ENCODE measurements at regions not wholly inside any gene's neighbourhood (a gene's known extent, or its start where the extent isn't known, plus 50 kb on each side); places are given as distances from the start of the nearest gene placed in this dataset.

DNA sequence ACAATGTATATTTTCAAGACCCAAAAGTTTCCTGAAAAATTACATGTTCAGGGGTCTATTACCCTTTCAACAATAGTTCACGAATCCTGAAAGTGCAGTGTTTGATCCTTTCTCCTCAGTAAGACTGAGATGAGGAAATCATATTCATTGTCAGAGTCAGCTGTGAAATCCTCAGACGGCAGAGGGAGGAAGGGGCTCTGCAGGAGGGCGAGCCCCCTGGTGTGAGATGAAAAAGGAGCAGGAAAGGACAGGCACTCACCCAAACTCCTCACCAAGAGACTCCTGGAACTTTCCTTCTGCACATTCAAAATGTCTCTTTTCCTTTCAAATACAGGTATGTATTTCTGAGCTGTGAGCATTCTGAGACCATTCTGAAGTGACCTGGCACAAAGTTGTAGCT, 150.3 kb upstream of the HABP2 start:
- H3K4me1 ChIP-seq (ENCODE audit: control insufficient read depth, insufficient read depth, low read length), result no peaks in the 10 kb centered on the region
- no peaks in the 10 kb centered on the region for H3K9me3 Mint-ChIP-seq
- WGBS (ENCODE audit: insufficient coverage), result 67% methylated on average over 1 of the region's 3 CpGs
- no peaks in the 10 kb centered on the region for H3K36me3 Mint-ChIP-seq
- H3K4me1 Mint-ChIP-seq, result peaks cover 0 to 3% of the 10 kb centered on the region in 2 donors
- H3K36me3 ChIP-seq (ENCODE audit: control insufficient read depth, insufficient read depth, low read length), result no peaks in the 10 kb centered on the region
- no peak overlapping the region for H3K27ac Mint-ChIP-seq
- H3K27me3 Mint-ChIP-seq (ENCODE audit: low read depth in 2 of 2), result peaks cover 2 to 9% of the 10 kb centered on the region in 2 donors
- no peaks in the 10 kb centered on the region for H3K27me3 ChIP-seq (ENCODE audit: control insufficient read depth, insufficient read depth, low read length)
- ATAC-seq (no peak), DNase-seq (no peak)
- no peak overlapping the region for H3K4me3 ChIP-seq (ENCODE audit: low read length)
- intact Hi-C loops (cut with micrococcal nuclease), result no loop called here
- no peak for TF ChIP-seq CTCF (IDR thresholded peaks at IDR 0.05)
- H3K9me3 ChIP-seq (ENCODE audit: control insufficient read depth, insufficient read depth, low read length), result no peaks in the 10 kb centered on the region
- no peak overlapping the region for H3K4me3 Mint-ChIP-seq
- no peak overlapping the region for H3K27ac ChIP-seq (ENCODE audit: low read length)

DNA sequence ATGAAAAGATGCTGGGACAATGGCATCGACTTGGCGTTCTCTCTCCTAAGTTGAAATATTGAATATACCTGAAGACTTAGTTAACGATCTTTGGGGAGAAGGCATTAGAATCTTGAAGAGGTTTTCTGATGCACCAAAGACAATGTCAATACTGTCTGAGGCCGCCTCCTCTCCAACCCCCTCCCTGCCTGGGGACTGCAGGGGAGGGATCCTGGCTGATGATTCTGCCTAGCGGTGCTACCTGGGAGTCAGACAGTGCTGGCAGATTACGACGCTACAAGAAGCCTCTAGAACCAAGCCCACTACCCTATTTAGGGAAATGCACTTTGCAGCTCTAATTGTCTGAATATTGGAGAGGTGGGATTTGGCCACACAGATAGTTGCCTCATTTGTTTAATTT, 145.6 kb upstream of the HABP2 start:
- Histone ChIP-seq H3K9me3 (ENCODE audit: control insufficient read depth, insufficient read depth, low read length) (no peaks in the 10 kb centered on the region), H3K4me1 (ENCODE audit: control insufficient read depth, insufficient read depth, low read length) (no peaks in the 10 kb centered on the region), H3K36me3 (ENCODE audit: control insufficient read depth, insufficient read depth, low read length) (no peaks in the 10 kb centered on the region), H3K4me3 (ENCODE audit: low read length) (no peak overlapping the region), H3K27me3 (ENCODE audit: control insufficient read depth, insufficient read depth, low read length) (no peaks in the 10 kb centered on the region), H3K27ac (ENCODE audit: low read length) (no peak overlapping the region)
- no peak overlapping the region for H3K27ac Mint-ChIP-seq
- H3K36me3 Mint-ChIP-seq, result no peaks in the 10 kb centered on the region
- intact Hi-C loops (cut with micrococcal nuclease), result no loop called here
- H3K27me3 Mint-ChIP-seq (ENCODE audit: low read depth in 2 of 2), result peaks cover 2 to 26% of the 10 kb centered on the region in 2 donors
- H3K9me3 Mint-ChIP-seq, result no peaks in the 10 kb centered on the region
- WGBS (ENCODE audit: insufficient coverage), result 83% methylated on average over 7 of the region's 7 CpGs
- no peak overlapping the region for H3K4me3 Mint-ChIP-seq
- TF ChIP-seq CTCF (IDR thresholded peaks at IDR 0.05), result no peak
- DNase-seq, result no peak
- peaks cover 0 to 3% of the 10 kb centered on the region in 2 donors for H3K4me1 Mint-ChIP-seq
- ATAC-seq, result no peak

- no peaks in the 10 kb centered on the region for H3K36me3 ChIP-seq (ENCODE audit: control insufficient read depth, insufficient read depth, low read length)
- no peak overlapping the region for H3K27ac ChIP-seq (ENCODE audit: low read length)
- no peak overlapping the region for H3K4me3 ChIP-seq (ENCODE audit: low read length)
- WGBS (ENCODE audit: insufficient coverage), result 94% methylated on average over 10 of the region's 10 CpGs
- H3K27me3 ChIP-seq (ENCODE audit: control insufficient read depth, insufficient read depth, low read length), result no peaks in the 10 kb centered on the region
- DNase-seq (no peak), ATAC-seq (no peak)
- Mint-ChIP-seq H3K9me3 (no peaks in the 10 kb centered on the region), H3K27me3 (ENCODE audit: low read depth in 2 of 2) (peaks cover 2 to 31% of the 10 kb centered on the region in 2 donors), H3K4me3 (no peak overlapping the region), H3K27ac (no peak overlapping the region), H3K4me1 (no peaks in the 10 kb centered on the region), H3K36me3 (no peaks in the 10 kb centered on the region)
- no peak for TF ChIP-seq CTCF (IDR thresholded peaks at IDR 0.05)
- no peaks in the 10 kb centered on the region for H3K4me1 ChIP-seq (ENCODE audit: control insufficient read depth, insufficient read depth, low read length)
- no peaks in the 10 kb centered on the region for H3K9me3 ChIP-seq (ENCODE audit: control insufficient read depth, insufficient read depth, low read length)
- intact Hi-C loops (cut with micrococcal nuclease), result no loop called here
Observed at GRCh38 chr10:113409175-113409574, 143.7 kb upstream of the HABP2 start.

GRCh38 chr10:113410618-113411017, 142.2 kb upstream of the HABP2 start:
- H3K27ac ChIP-seq (ENCODE audit: low read length), result no peak overlapping the region
- no peaks in the 10 kb centered on the region for H3K4me1 ChIP-seq (ENCODE audit: control insufficient read depth, insufficient read depth, low read length)
- Mint-ChIP-seq H3K9me3 (no peaks in the 10 kb centered on the region), H3K27ac (no peak overlapping the region), H3K27me3 (ENCODE audit: low read depth in 2 of 2) (peaks cover 8 to 46% of the 10 kb centered on the region in 2 donors), H3K36me3 (no peaks in the 10 kb centered on the region), H3K4me1 (no peaks in the 10 kb centered on the region), H3K4me3 (no peak overlapping the region)
- TF ChIP-seq CTCF (IDR thresholded peaks at IDR 0.05), result no peak
- DNase-seq (no peak), ATAC-seq (no peak)
- H3K36me3 ChIP-seq (ENCODE audit: control insufficient read depth, insufficient read depth, low read length), result no peaks in the 10 kb centered on the region
- no peaks in the 10 kb centered on the region for H3K9me3 ChIP-seq (ENCODE audit: control insufficient read depth, insufficient read depth, low read length)
- intact Hi-C loops (cut with micrococcal nuclease), result no loop called here
- H3K4me3 ChIP-seq (ENCODE audit: low read length), result no peak overlapping the region
- no peaks in the 10 kb centered on the region for H3K27me3 ChIP-seq (ENCODE audit: control insufficient read depth, insufficient read depth, low read length)
- 66% methylated on average over 2 of the region's 2 CpGs for WGBS (ENCODE audit: insufficient coverage)

Data from natural killer cell (primary cell).